Breast epithelium (tissue), 4 donors: ENCODE measurements at regions not wholly inside any gene's neighbourhood (a gene's known extent, or its start where the extent isn't known, plus 50 kb on each side); places are given as distances from the start of the nearest gene placed in this dataset.

Experiments used
- DNase-seq, 2 donors: peaks; one replicate each; pipeline ENCODE4 v3.0.0-alpha.2; 2019; ENCODE audit warnings: low spot score in 2 of 2
- H3K27ac ChIP-seq, 2 donors: fragments of 200-600 bp; sonication (generic) in 1 of 2; one replicate each; pipeline ENCODE4 v1.5.1; 2016 to 2019; ENCODE audit warnings: mild to moderate bottlenecking in 1 of 2
- H3K27me3 ChIP-seq, 2 donors: fragments of 200-600 bp; sonication (generic) in 1 of 2; one replicate each; pipeline versions ENCODE4 v1.5.1 to v1.6.0; 2017 to 2019; ENCODE audit warnings: control low read depth in 1 of 2, mild to moderate bottlenecking in 1 of 2
- H3K36me3 ChIP-seq: fragments of 200-600 bp; one replicate; pipeline ENCODE4 v1.5.1; 2019
- H3K4me1 ChIP-seq, 2 donors: fragments of 200-600 bp; sonication (generic); one replicate each; pipeline ENCODE4 v1.5.1; 2016 to 2019; ENCODE audit warnings: control low read depth in 1 of 2
- H3K4me3 ChIP-seq, 3 donors: fragments of 200-600 bp; sonication (generic); 1 replicate in 2 of 3; 2 replicates in 1 of 3; pipeline ENCODE4 v1.5.1; 2016 to 2019; ENCODE audit warnings: mild to moderate bottlenecking in 3 of 3, moderate library complexity in 2 of 3
- H3K9me3 ChIP-seq, 2 donors: fragments of 200-600 bp; sonication (generic) in 1 of 2; one replicate each; pipeline ENCODE4 v1.5.1; 2016 to 2019; ENCODE audit warnings: control low read depth in 1 of 2
- CTCF ChIP-seq, 3 donors: fragments of 450-650 bp; IDR thresholded peaks; one replicate each; pipeline ENCODE4 v1.5.1; 2016 to 2017; ENCODE audit warnings: antibody characterized with exemption in 3 of 3, mild to moderate bottlenecking in 3 of 3, moderate library complexity in 3 of 3
- POLR2A ChIP-seq: fragments of 450-650 bp; IDR thresholded peaks from one replicate; pipeline ENCODE4 v1.6.1; 2016; ENCODE audit warnings: antibody characterized with exemption, mild to moderate bottlenecking, moderate library complexity
- POLR2AphosphoS5 ChIP-seq, 3 donors: sonication (generic); formaldehyde crosslinking; IDR thresholded peaks; one replicate each; pipeline ENCODE4 v1.6.1; 2017; ENCODE audit warnings: antibody characterized with exemption in 3 of 3
- intact Hi-C: fragments of 100-400 bp; cut with DNase I; formaldehyde crosslinking; loops from one replicate; pipeline ENCODE4 v1.15.1; 2023; ENCODE audit warnings: low total_unique reads

DNA sequence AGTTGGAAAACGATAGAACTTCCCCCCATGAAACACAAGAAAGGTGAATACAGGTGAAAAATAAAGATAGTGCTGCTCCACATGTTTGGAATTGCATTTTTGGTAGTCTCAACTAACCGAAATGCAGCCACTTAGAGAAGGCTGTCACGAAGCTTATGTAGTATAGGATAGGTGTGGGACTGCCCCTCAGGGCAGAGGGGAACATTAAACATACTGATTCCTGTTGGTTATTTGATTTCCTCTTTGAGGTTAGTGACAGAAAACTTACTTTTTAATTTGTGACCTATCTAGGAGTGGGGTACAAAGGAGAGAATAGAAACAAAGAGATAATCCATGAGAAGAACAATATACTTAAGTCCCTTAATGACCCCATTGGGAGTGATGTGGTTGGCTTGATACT lies 85.8 kb upstream of the SATB1 start:
- no peaks in the 10 kb centered on the region for H3K36me3 ChIP-seq
- no peaks in the 10 kb centered on the region for H3K4me1 ChIP-seq
- DNase-seq = no peak
- H3K27ac ChIP-seq = no peak overlapping the region
- no peak overlapping the region for H3K4me3 ChIP-seq
- TF ChIP-seq POLR2A (no peak), POLR2AphosphoS5 (IDR thresholded peaks at IDR 0.05) (no peak), CTCF (IDR thresholded peaks at IDR 0.05) (no peak)
- no peaks in the 10 kb centered on the region for H3K27me3 ChIP-seq
- H3K9me3 ChIP-seq = no peaks in the 10 kb centered on the region
- intact Hi-C loops = no loop called here

GRCh38 chr3:18507333-18507732 lies 82.2 kb upstream of the SATB1 start:
- TF ChIP-seq POLR2AphosphoS5 (IDR thresholded peaks at IDR 0.05) (no peak), POLR2A (no peak), CTCF (IDR thresholded peaks at IDR 0.05) (no peak)
- Histone ChIP-seq H3K4me3 (no peak overlapping the region), H3K4me1 (no peaks in the 10 kb centered on the region), H3K36me3 (no peaks in the 10 kb centered on the region), H3K9me3 (no peaks in the 10 kb centered on the region), H3K27me3 (no peaks in the 10 kb centered on the region), H3K27ac (no peak overlapping the region)
- intact Hi-C loops = no loop called here
- no peak for DNase-seq

GRCh38 chr3:18505056-18505455 lies 79.9 kb upstream of the SATB1 start:
- Histone ChIP-seq H3K9me3 (no peaks in the 10 kb centered on the region), H3K4me3 (no peak overlapping the region), H3K36me3 (no peaks in the 10 kb centered on the region), H3K27me3 (no peaks in the 10 kb centered on the region), H3K4me1 (no peaks in the 10 kb centered on the region), H3K27ac (no peak overlapping the region)
- TF ChIP-seq CTCF (IDR thresholded peaks at IDR 0.05) (no peak), POLR2A (no peak), POLR2AphosphoS5 (IDR thresholded peaks at IDR 0.05) (no peak)
- intact Hi-C loops = no loop called here
- no peak for DNase-seq

GRCh38 chr3:18501679-18502343 lies 76.7 kb upstream of the SATB1 start:
- TF ChIP-seq POLR2AphosphoS5 (IDR thresholded peaks at IDR 0.05) = no peak
- TF ChIP-seq POLR2A = no peak
- TF ChIP-seq CTCF (IDR thresholded peaks at IDR 0.05) = no peak
- no peak for DNase-seq
- H3K4me3 ChIP-seq = no peak overlapping the region
- H3K36me3 ChIP-seq = no peaks in the 10 kb centered on the region
- H3K4me1 ChIP-seq = no peaks in the 10 kb centered on the region
- no peaks in the 10 kb centered on the region for H3K9me3 ChIP-seq
- no peaks in the 10 kb centered on the region for H3K27me3 ChIP-seq
- H3K27ac ChIP-seq = no peak overlapping the region
- intact Hi-C loops = no loop called here

- H3K9me3 ChIP-seq = no peaks in the 10 kb centered on the region
- H3K27ac ChIP-seq = no peak overlapping the region
- TF ChIP-seq POLR2AphosphoS5 (IDR thresholded peaks at IDR 0.05) = no peak
- no peak for TF ChIP-seq CTCF (IDR thresholded peaks at IDR 0.05)
- TF ChIP-seq POLR2A = no peak
- H3K4me1 ChIP-seq = no peaks in the 10 kb centered on the region
- DNase-seq = no peak
- no peaks in the 10 kb centered on the region for H3K27me3 ChIP-seq
- H3K36me3 ChIP-seq = no peaks in the 10 kb centered on the region
- no peak overlapping the region for H3K4me3 ChIP-seq
- intact Hi-C loops = no loop called here
Measured at GRCh38 chr3:18500322-18500721, 75.2 kb upstream of the SATB1 start.
